ENCODE measurements at regions not wholly inside any gene's neighbourhood (a gene's known extent, or its start where the extent isn't known, plus 50 kb on each side); places are given as distances from the start of the nearest gene placed in this dataset.
"Not testable (repeated sequence)": the region's sequence is repeated elsewhere in the genome, so short reads cannot be mapped to it uniquely, and the experiment has no call there.

GRCh38 chr11:41519696-41520095 lies 60.2 kb upstream of the LRRC4C start:
- no peak for DNase-seq (ENCODE audit: low spot score)

- no peak for DNase-seq (ENCODE audit: low spot score)
Observed at GRCh38 chr11:41522391-41522790, 62.9 kb upstream of the LRRC4C start.

- DNase-seq (ENCODE audit: low spot score): no peak
Observed at GRCh38 chr11:41522899-41523672, 63.6 kb upstream of the LRRC4C start.

- DNase-seq (ENCODE audit: low spot score): no peak
Observed at GRCh38 chr11:41527530-41527929, 68.1 kb upstream of the LRRC4C start.

DNA sequence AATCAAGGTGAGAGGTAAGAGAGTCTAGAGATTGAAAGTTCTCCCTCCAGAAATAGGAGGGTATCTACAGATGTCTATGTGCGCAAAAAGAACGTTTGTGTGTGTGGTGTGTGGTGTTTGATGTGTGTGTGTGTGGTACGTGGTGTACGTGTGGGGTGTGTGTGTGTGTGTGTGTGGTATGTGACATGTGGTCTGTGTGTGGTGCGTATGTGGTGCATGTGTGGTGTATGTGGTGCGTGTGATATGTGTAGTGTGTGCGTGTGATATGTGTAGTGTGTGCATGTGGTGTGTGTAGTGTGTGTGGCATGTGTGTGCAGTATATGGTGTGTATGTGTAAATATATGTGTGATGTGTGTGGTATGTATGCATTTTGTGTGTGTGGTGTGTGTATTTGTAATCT lies 73.0 kb upstream of the LRRC4C start:
- DNase-seq (ENCODE audit: low spot score): no peak

GRCh38 chr11:41533761-41534160 lies 74.3 kb upstream of the LRRC4C start:
- no peak for DNase-seq (ENCODE audit: low spot score)

DNA sequence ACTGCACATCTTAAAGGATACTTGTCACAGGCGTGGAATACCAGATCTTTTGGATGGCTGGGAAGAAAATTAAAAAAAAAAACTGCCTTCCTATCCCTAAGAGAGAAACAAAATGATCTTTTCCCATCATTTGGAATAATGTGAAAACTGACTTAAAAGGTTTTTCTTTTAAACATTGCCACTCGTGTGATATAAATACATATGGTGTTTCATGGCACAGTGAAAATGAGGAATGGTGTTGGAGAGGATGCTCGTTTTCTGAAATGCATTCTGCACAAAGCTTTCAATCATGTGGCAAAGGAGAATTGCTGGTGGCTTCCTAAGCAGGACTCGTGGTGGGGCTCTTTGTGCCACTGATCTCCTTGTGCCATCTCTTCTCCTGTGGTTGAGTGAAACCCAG lies 74.9 kb upstream of the LRRC4C start:
- no peak for DNase-seq (ENCODE audit: low spot score)

- no peak for DNase-seq (ENCODE audit: low spot score)
Observed at GRCh38 chr11:41534861-41535260, 75.4 kb upstream of the LRRC4C start.

DNA sequence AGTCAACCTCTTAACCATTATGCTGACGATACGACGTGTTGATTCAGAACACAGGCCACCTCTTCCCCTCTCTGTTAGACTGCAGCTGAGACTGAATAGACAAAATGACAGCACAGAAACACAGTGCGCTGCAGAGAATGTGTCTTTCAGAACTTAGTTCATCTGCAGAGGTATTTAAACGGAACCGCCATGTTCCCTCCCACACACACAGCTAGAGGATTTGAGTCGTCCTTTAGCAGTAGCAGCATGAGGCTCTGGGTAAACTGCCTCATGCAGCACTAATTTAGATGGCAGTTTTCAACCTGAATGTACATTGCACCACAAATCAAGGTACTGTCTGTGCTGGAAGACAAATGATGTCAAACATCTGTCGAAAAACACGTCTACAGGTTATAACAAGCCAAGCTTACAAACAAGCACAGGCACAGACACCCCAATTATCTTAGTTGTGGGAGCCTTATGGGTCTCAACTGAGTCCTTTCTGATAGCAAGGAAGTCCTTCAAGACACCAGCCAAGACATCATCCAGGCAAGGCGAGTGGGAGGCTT lies 76.6 kb upstream of the LRRC4C start:
- no peak for DNase-seq (ENCODE audit: low spot score)

GRCh38 chr11:41544902-41545301 lies 85.5 kb upstream of the LRRC4C start:
- DNase-seq (ENCODE audit: low spot score): not testable (repeated sequence)

DNA sequence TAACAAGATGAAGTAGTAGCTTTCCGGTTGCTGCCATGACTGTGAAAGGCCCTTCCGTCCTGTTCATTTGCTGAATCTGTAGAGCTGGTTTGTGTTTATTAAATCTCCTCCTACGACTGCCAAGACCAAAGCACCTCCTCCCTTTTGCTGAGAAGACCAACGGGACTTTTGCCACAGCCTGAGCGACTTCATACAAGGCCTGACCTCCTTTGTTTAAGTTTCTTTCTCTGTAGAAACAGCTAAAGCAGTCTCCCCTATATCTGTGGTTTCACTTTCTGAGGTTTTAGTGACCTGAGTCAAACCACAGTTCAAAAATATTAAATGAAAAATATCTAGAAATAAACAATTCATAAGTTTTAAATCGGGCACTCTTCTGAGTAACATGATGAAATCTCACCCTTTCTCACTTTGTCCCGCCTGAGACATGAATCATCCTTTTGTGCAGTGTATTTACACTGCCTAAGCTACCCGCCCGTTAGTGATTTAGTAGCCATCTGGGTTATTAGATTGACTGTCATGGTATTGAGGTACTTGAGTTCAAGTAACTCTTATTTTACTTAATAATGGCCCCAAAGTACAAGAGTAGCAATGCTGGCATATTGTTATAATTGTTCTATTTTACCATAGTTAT lies 119.1 kb upstream of the LRRC4C start:
- DNase-seq (ENCODE audit: low spot score): peak; percentile 2

DNA sequence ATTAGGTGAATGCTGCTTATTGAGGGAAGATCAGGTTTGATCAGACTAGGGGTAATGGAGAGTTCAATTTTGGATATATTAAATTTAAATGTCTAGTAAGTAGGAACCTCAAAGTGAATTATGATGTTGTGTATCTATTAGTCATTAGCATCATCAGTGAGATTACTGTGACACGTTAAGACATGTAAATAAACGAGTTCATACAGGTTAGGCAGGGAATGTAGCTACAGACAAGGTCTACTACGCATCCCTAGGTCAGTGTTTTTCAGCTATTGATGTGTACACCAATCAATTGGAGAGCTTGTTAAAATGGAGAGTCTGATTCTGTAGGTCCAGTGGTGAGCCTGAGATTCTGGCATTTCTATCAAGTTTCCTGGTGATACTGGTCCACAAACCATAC lies 120.1 kb upstream of the LRRC4C start:
- no peak for DNase-seq (ENCODE audit: low spot score)

GRCh38 chr11:41609511-41609910 lies 150.1 kb upstream of the LRRC4C start:
- DNase-seq (ENCODE audit: low spot score): no peak

DNA sequence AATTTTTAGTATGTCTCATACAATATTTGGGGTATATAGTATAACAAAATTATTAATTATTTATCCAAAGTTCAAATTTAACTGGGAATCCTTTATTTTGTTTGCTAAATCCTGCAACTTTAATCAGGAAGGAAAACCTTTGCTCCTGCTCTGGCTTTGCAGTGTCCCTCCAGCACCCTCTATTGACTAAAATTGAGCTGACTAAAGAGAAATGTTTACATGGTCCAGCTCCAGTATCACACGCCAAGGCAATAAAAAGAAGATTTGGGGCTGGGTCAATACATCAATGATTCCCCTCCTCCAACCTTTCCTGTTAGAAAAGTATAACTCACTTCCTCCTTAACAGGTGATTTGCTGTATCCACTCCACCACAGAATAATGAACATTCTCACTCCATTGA lies 153.0 kb upstream of the LRRC4C start:
- DNase-seq (ENCODE audit: low spot score): no peak

DNA sequence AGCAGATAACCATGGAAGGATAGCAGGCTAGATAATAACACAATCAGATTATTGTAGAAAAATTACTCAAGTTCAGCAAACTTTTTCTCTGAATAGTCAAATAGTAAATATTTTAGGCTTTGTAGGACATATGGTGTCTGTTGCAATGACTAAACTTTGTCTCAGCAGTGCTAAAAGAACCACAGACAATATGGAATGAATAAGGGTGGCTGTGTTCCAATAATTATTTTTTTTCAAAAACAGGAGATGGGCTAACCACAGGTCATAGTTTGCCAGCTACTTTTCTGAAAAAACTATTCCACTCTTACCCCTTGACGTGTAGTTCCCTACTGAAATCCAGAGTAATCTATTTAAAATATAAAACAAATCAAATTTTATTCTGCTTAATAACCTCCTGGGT lies 153.9 kb upstream of the LRRC4C start:
- DNase-seq (ENCODE audit: low spot score): no peak

- DNase-seq (ENCODE audit: low spot score): no peak
Observed at GRCh38 chr11:41622707-41623359, 163.4 kb upstream of the LRRC4C start.

- peak; percentile 19 for DNase-seq (ENCODE audit: low spot score)
Observed at GRCh38 chr11:41659985-41660384, 200.5 kb upstream of the LRRC4C start.

DNA sequence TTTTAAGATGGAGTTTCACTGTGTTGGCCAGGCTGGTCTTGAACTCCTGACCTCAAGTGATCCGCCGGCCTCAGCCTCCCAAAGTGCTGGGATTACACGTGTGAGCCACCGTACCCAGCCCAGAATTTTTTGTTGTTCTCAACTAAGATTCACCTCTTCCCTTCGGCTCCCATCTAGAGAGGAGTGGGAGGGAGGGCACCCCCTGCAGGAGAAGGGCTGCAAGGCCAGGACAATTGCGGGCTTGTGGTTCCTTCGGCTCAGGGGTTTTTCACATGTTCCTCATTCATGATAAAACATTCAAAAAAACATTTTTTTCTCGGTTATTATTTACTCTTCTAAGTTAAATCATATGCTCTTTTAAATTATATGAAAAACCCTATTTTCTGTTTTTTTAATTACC lies 201.1 kb upstream of the LRRC4C start:
- DNase-seq (ENCODE audit: low spot score): no peak

GRCh38 chr11:41665441-41666360 lies 206.2 kb upstream of the LRRC4C start:
- no peak for DNase-seq (ENCODE audit: low spot score)

GRCh38 chr11:41666951-41667653 lies 207.7 kb upstream of the LRRC4C start:
- no peak for DNase-seq (ENCODE audit: low spot score)

- no peak for DNase-seq (ENCODE audit: low spot score)
Observed at GRCh38 chr11:41675205-41675604, 215.8 kb upstream of the LRRC4C start.
